HG02588 (cell line): ENCODE measurements at regions not wholly inside any gene's neighbourhood (a gene's known extent, or its start where the extent isn't known, plus 50 kb on each side); places are given as distances from the start of the nearest gene placed in this dataset.
"Not testable (repeated sequence)": the region's sequence is repeated elsewhere in the genome, so short reads cannot be mapped to it uniquely, and the experiment has no call there.

Experiments
- ATAC-seq: cut with Tn5 transposase; IDR thresholded peaks from one replicate; pipeline ENCODE4 v1.9.1; 2021; ENCODE audit warnings: mild to moderate bottlenecking, moderate library complexity; ENCODE audit not compliant: unreplicated experiment

- ATAC-seq, result no peak
Measured at GRCh38 chr18:30639361-30639760, 403.2 kb downstream of the DSC3 start.

GRCh38 chr18:30634249-30634648 is 408.3 kb downstream of the DSC3 start:
- ATAC-seq, result no peak

GRCh38 chr18:30632071-30632698 is 410.4 kb downstream of the DSC3 start:
- ATAC-seq, result no peak

- no peak for ATAC-seq
Measured at GRCh38 chr18:30625961-30626360, 416.6 kb downstream of the DSC3 start.

GRCh38 chr18:30623401-30624065 is 419.0 kb downstream of the DSC3 start:
- no peak for ATAC-seq

GRCh38 chr18:30622635-30623034 is 419.9 kb downstream of the DSC3 start:
- ATAC-seq, result no peak

- ATAC-seq, result no peak
Measured at GRCh38 chr18:30622104-30622503, 420.4 kb downstream of the DSC3 start.

- ATAC-seq, result no peak
Measured at GRCh38 chr18:30618567-30618966, 424.0 kb downstream of the DSC3 start.

GRCh38 chr18:30616414-30616813 is 426.1 kb downstream of the DSC3 start:
- no peak for ATAC-seq

GRCh38 chr18:30613467-30613801 is 429.1 kb downstream of the DSC3 start:
- ATAC-seq, result no peak

- ATAC-seq, result no peak
Measured at GRCh38 chr18:30601541-30601940, 441.0 kb downstream of the DSC3 start.

GRCh38 chr18:30597202-30597601 is 445.3 kb downstream of the DSC3 start:
- ATAC-seq, result no peak

- ATAC-seq, result no peak
Measured at GRCh38 chr18:30596635-30597034, 445.9 kb downstream of the DSC3 start.

GRCh38 chr18:30595942-30596341 is 446.6 kb downstream of the DSC3 start:
- ATAC-seq, result no peak

- ATAC-seq, result not testable (repeated sequence)
Measured at GRCh38 chr18:30594911-30595310, 447.6 kb downstream of the DSC3 start.

- no peak for ATAC-seq
Measured at GRCh38 chr18:30591462-30591861, 451.1 kb downstream of the DSC3 start.

GRCh38 chr18:30588673-30589164 is 453.8 kb downstream of the DSC3 start:
- no peak for ATAC-seq

- ATAC-seq, result no peak
Measured at GRCh38 chr18:30583768-30584167, 458.8 kb downstream of the DSC3 start.

GRCh38 chr18:30582078-30582477 is 460.5 kb downstream of the DSC3 start:
- no peak for ATAC-seq

GRCh38 chr18:30578707-30579106 is 463.8 kb downstream of the DSC3 start:
- no peak for ATAC-seq

GRCh38 chr18:30572214-30572613 is 470.3 kb downstream of the DSC3 start:
- ATAC-seq, result no peak

GRCh38 chr18:30568333-30568732 is 474.2 kb downstream of the DSC3 start:
- no peak for ATAC-seq

GRCh38 chr18:30566877-30567276 is 475.7 kb downstream of the DSC3 start:
- ATAC-seq, result no peak
